ENCODE measurements at regions not wholly inside any gene's neighbourhood (a gene's known extent, or its start where the extent isn't known, plus 50 kb on each side); places are given as distances from the start of the nearest gene placed in this dataset.

GRCh38 chr11:69369210-69369825 lies 75.4 kb downstream of the MYEOV start:
- TF ChIP-seq CTCF (IDR thresholded peaks at IDR 0.05) (no peak), POLR2AphosphoS5 (IDR thresholded peaks at IDR 0.05) (no peak), POLR2A (IDR thresholded peaks at IDR 0.05) (no peak)

All from prostate gland (tissue), 2 donors.